ENCODE measurements at regions not wholly inside any gene's neighbourhood (a gene's known extent, or its start where the extent isn't known, plus 50 kb on each side); places are given as distances from the start of the nearest gene placed in this dataset.

DNA sequence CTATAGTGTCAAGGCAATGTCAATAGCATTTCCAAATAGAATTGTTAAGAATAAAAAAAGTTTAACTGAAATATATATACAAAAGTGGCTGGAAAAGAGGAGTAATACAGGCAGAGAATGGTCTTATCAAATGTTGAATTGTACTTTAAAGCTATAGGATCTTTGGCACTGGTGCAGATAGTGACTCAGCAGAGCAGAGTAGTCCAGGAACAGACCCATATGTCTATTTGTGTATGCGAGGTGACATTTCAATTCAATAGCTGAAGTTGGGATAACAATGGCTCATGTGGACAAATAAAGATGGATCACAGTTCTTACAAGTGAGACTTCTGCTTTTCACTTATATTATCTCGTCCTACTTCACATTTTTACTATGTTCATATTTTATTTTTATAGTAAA is 543.0 kb upstream of the B3GALT2 start:
- no peak for DNase-seq (ENCODE audit: low read depth)

DNA sequence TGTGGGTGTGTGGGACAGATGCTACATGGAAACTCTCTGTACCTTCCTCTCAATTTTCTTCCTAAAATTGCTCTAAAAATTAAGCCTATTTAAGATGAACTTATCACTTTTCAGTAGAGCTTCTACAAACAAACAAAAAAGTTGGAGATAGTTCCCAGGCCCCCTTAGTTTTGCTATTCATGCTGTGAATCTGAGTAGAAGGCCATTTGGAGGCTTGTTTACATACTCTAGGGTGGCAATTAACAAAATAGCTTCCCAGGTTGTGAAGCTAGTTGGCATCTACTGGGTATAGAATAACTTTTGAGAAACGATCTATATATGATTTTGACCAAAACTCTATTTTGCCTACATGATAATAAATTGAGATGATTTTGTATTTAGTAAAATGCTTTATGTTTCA is 541.4 kb upstream of the B3GALT2 start:
- DNase-seq (ENCODE audit: low read depth): no peak
- H3K4me3 ChIP-seq (ENCODE audit: control insufficient read depth, low read depth, low read length): no peak overlapping the region

More for the DNA sequence above, 543.0 kb upstream of the B3GALT2 start:
- H3K4me3 ChIP-seq (ENCODE audit: control insufficient read depth, low read depth, low read length): no peak overlapping the region
- TF ChIP-seq, protein P1, sequence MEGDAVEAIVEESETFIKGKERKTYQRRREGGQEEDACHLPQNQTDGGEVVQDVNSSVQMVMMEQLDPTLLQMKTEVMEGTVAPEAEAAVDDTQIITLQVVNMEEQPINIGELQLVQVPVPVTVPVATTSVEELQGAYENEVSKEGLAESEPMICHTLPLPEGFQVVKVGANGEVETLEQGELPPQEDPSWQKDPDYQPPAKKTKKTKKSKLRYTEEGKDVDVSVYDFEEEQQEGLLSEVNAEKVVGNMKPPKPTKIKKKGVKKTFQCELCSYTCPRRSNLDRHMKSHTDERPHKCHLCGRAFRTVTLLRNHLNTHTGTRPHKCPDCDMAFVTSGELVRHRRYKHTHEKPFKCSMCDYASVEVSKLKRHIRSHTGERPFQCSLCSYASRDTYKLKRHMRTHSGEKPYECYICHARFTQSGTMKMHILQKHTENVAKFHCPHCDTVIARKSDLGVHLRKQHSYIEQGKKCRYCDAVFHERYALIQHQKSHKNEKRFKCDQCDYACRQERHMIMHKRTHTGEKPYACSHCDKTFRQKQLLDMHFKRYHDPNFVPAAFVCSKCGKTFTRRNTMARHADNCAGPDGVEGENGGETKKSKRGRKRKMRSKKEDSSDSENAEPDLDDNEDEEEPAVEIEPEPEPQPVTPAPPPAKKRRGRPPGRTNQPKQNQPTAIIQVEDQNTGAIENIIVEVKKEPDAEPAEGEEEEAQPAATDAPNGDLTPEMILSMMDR (conservative IDR thresholded peaks at IDR 0.05; ENCODE audit: control insufficient read depth, insufficient read depth, low read depth, low read length): no peak

DNA sequence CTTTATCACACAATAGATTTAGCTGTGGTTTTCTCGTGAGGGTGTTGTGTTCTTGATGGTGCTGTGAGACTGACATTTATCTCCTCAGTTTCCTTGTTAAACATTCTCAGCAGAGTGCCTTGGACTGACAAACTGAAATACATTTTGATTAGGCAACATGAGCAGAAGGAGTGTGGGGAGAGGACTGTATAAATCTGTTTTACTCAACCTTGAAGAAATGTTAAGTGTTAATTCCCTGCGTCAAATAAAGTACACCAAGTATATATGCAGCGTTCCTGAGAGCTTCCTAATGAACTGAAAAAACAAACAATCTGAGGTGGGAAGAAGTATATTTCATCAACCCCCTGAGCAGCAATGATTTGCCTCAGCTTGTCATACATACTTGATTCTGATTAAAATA is 540.3 kb upstream of the B3GALT2 start:
- TF ChIP-seq, protein P1 (conservative IDR thresholded peaks at IDR 0.05; ENCODE audit: control insufficient read depth, insufficient read depth, low read depth, low read length): no peak
- H3K4me3 ChIP-seq (ENCODE audit: control insufficient read depth, low read depth, low read length): no peak overlapping the region
- DNase-seq (ENCODE audit: low read depth): no peak

More for the DNA sequence above, 541.4 kb upstream of the B3GALT2 start:
- TF ChIP-seq, protein P1 (conservative IDR thresholded peaks at IDR 0.05; ENCODE audit: control insufficient read depth, insufficient read depth, low read depth, low read length): no peak

DNA sequence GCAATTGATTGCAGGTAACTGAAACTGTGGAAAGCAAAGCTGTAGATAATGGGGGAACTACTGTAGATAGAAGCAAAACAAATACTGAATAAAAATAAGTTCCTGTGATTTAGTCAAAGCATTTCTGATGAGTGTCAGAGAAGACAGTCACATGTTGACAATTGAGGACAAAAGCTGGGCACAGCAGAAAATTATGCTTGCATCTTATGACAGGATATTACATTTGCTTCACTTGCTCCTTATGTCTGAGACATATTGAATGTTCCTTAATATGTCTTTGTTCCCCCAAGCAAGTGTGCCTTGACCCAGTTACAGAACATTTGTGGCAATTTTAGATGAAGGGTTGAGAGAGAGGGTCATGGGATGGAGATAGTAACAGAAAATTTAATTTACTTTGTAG is 526.0 kb upstream of the B3GALT2 start:
- DNase-seq (ENCODE audit: low read depth): no peak
- H3K4me3 ChIP-seq (ENCODE audit: control insufficient read depth, low read depth, low read length): no peak overlapping the region
- TF ChIP-seq, protein P1 (conservative IDR thresholded peaks at IDR 0.05; ENCODE audit: control insufficient read depth, insufficient read depth, low read depth, low read length): no peak

DNA sequence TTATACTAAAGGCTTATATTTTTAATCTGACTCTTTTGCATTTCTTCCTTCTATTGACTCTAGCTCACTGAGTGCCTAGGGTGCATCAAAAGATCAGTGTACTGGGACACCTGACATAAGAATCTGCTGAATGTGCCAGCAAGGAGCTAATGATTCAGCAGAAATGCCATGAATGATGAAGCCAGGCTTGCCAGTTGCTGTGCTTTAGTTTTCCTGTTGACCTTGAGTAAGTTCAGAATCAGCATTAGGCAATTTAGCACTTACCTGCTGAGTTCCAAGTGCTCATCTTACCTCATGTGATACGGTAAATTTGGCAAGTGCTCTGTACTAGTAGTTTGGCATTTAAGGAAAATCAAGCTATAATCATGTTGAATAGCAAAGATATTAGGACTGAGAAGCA is 523.2 kb upstream of the B3GALT2 start:
- DNase-seq (ENCODE audit: low read depth): no peak
- TF ChIP-seq, protein P1 (conservative IDR thresholded peaks at IDR 0.05; ENCODE audit: control insufficient read depth, insufficient read depth, low read depth, low read length): no peak

DNA sequence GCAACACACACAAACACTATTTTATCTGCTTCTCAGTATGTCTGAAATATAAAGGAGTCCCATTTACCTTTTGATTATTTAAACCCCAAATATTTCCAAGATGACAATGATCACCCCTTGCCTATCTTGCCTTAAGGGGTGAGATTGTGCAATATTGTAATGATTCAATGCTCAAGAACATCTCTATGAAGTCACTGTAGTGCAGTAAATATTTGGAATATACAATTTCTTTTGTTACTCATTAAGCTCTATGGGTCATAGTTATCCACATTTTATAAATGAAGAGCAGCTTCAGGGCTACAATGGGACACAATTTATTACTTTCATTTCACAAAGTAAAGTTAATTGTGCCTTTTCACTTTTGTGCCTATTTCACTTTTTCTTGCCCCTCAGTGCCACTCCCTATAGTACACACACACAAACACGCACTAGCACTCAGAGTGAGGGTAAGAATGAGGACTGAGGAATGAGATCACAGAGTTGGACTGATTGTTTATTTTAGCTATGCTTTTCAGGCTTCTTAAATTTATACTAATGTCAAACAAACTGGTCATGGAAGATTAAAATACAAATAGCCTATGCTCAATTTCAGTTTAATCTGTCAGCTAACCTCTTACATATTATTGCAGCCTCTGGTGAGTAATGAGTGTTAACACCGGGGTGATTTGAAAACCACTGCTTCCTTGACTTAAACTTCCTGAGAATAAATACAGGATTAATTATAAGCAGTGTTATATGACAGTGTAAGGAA is 521.0 kb upstream of the B3GALT2 start:
- H3K4me3 ChIP-seq (ENCODE audit: control insufficient read depth, low read depth, low read length): no peak overlapping the region
- DNase-seq (ENCODE audit: low read depth): peak; percentile 14
- TF ChIP-seq, protein P1 (conservative IDR thresholded peaks at IDR 0.05; ENCODE audit: control insufficient read depth, insufficient read depth, low read depth, low read length): no peak

More for the DNA sequence above, 523.2 kb upstream of the B3GALT2 start:
- H3K4me3 ChIP-seq (ENCODE audit: control insufficient read depth, low read depth, low read length): no peak overlapping the region
